OCI-LY7 (cell line): ENCODE measurements at regions not wholly inside any gene's neighbourhood (a gene's known extent, or its start where the extent isn't known, plus 50 kb on each side); places are given as distances from the start of the nearest gene placed in this dataset.

Experiments
- EZH2phosphoT487 ChIP-seq: fragments of 200-600 bp; sonication (generic); IDR thresholded peaks from 2 replicates; pipeline ENCODE4 v1.6.1; 2018; ENCODE audit warnings: low read depth, borderline replicate concordance, mild to moderate bottlenecking, mixed run types, antibody characterized with exemption, low read length, moderate library complexity, mixed read lengths
- TF ChIP-seq, protein P1 (sequence below): fragments of 200-600 bp; sonication (generic); conservative IDR thresholded peaks from 2 replicates; pipeline ENCODE4 v1.5.1; 2014; ENCODE audit warnings: mild to moderate bottlenecking, antibody characterized with exemption, low read length, moderate library complexity, mixed read lengths

DNA sequence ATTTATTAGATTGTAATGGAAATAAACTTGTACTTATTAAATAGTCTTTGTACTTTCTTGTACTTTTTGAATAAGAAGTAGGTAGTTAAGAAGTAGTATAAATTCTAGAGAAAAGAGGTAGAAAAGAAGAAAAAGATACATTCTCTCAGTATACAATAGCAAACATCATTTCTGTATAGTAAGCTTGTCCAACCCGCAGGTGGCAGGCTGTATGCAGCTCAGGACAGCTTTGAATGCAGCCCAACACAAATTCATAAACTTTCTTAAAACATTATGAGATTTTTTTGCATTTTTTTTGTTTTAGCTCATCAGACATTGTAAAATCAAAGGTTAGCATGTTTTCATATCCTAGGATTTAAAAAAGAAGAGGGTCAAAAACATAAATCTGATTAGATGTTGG is 441.6 kb downstream of the DTHD1 start:
- TF ChIP-seq, protein P1, sequence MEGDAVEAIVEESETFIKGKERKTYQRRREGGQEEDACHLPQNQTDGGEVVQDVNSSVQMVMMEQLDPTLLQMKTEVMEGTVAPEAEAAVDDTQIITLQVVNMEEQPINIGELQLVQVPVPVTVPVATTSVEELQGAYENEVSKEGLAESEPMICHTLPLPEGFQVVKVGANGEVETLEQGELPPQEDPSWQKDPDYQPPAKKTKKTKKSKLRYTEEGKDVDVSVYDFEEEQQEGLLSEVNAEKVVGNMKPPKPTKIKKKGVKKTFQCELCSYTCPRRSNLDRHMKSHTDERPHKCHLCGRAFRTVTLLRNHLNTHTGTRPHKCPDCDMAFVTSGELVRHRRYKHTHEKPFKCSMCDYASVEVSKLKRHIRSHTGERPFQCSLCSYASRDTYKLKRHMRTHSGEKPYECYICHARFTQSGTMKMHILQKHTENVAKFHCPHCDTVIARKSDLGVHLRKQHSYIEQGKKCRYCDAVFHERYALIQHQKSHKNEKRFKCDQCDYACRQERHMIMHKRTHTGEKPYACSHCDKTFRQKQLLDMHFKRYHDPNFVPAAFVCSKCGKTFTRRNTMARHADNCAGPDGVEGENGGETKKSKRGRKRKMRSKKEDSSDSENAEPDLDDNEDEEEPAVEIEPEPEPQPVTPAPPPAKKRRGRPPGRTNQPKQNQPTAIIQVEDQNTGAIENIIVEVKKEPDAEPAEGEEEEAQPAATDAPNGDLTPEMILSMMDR, result peak; percentile 20; the same call in 1 of the 2 replicates
- no peak for TF ChIP-seq EZH2phosphoT487
